Left colon (tissue), 2 donors: ENCODE measurements at regions not wholly inside any gene's neighbourhood (a gene's known extent, or its start where the extent isn't known, plus 50 kb on each side); places are given as distances from the start of the nearest gene placed in this dataset.
A peak's percentile ranks its signal among the peaks of the same experiment; 100 is the strongest.

Experiments
- ATAC-seq: fragments of 200-7000 bp; cut with Tn5 transposase; one replicate; pipeline ENCODE4 v1.9.1; 2020; ENCODE audit warnings: mild to moderate bottlenecking, moderate library complexity
- DNase-seq, 2 donors: peaks; one replicate each; pipeline ENCODE4 v3.0.0-alpha.2; 2020
- intact Hi-C, 2 donors: fragments of 100-400 bp; cut with DNase I in 1 of 2; cut with micrococcal nuclease in 1 of 2; formaldehyde crosslinking; loops; one replicate each; pipeline versions ENCODE4 v1.11.2 to v1.14.0; 2022; cut with DNase I, micrococcal nuclease
- donor health status: DM: no; HTN: no; CAD: no.
- donor health status: DM: yes; HTN: yes; CAD: no.

- DNase-seq: peak; percentile 10 to 49
These were observed 163.9 kb downstream of the ARRDC3 start for GRCh38 chr5:91219091-91219802.

GRCh38 chr5:91217859-91218258 is 165.3 kb downstream of the ARRDC3 start:
- intact Hi-C loops: no loop called here
- no peak for ATAC-seq
- DNase-seq: no peak

More at GRCh38 chr5:91219091-91219802, 163.9 kb downstream of the ARRDC3 start:
- intact Hi-C loops: no loop called here
- ATAC-seq: peak; percentile 96

GRCh38 chr5:91214571-91214970 is 168.5 kb downstream of the ARRDC3 start:
- DNase-seq (no peak), ATAC-seq (no peak)
- intact Hi-C loops: no loop called here
